CD4-positive, alpha-beta memory T cell (primary cell): ENCODE measurements at regions not wholly inside any gene's neighbourhood (a gene's known extent, or its start where the extent isn't known, plus 50 kb on each side); places are given as distances from the start of the nearest gene placed in this dataset.
"Not testable (repeated sequence)": the region's sequence is repeated elsewhere in the genome, so short reads cannot be mapped to it uniquely, and the experiment has no call there.

Experiments
- CTCF ChIA-PET: fragments of 350-600 bp; sonication (Branson Sonifier 250); formaldehyde crosslinking; loops from one replicate; lab custom pipeline; 2021; ENCODE audit warnings: inconsistent platforms; ENCODE audit not compliant: partially characterized antibody; lab: Charles Lee
- POLR2A ChIA-PET: fragments of 350-600 bp; sonication (Branson Sonifier 250); formaldehyde crosslinking; loops from one replicate; lab custom pipeline; 2021; ENCODE audit not compliant: partially characterized antibody; lab: Charles Lee
- DNase-seq, 5 donors: peaks; one replicate each; pipeline versions ENCODE4 v3.0.0 to v3.0.0-alpha.2; 2020 to 2022; ENCODE audit warnings: mixed read lengths in 1 of 5
- H3K27ac ChIP-seq: one replicate; pipeline ENCODE4 v1.7.0; 2013; ENCODE audit warnings: low read depth, low read length
- H3K27me3 ChIP-seq: 2 replicates; pipeline ENCODE4 v1.7.0; 2013; ENCODE audit warnings: mild to moderate bottlenecking, low read length, moderate library complexity; ENCODE audit not compliant: insufficient read depth
- H3K36me3 ChIP-seq: 2 replicates; pipeline ENCODE4 v1.7.0; 2013; ENCODE audit warnings: mild to moderate bottlenecking, low read length, moderate library complexity; ENCODE audit not compliant: insufficient read depth
- H3K4me1 ChIP-seq: 2 replicates; pipeline ENCODE4 v1.7.0; 2013; ENCODE audit warnings: mild to moderate bottlenecking, low read length, moderate library complexity; ENCODE audit not compliant: insufficient read depth
- H3K4me3 ChIP-seq, 2 donors: one replicate each; pipeline ENCODE4 v1.7.0; 2013; ENCODE audit warnings: low read length in 2 of 2, mild to moderate bottlenecking in 1 of 2
- H3K9me3 ChIP-seq, 2 donors: one replicate each; pipeline ENCODE4 v1.7.0; 2013; ENCODE audit warnings: low read length in 2 of 2, control low read depth in 1 of 2; ENCODE audit not compliant: control insufficient read depth in 1 of 2
- H3K27ac Mint-ChIP-seq, 7 donors: one replicate each; pipeline ENCODE4 v1.8.0; 2020 to 2021; ENCODE audit warnings: mixed read lengths in 7 of 7, mild to moderate bottlenecking in 6 of 7, inconsistent platforms in 3 of 7, moderate library complexity in 3 of 7
- H3K27me3 Mint-ChIP-seq, 2 donors: one replicate each; pipeline ENCODE4 v1.8.0; 2020 to 2021; ENCODE audit warnings: mixed read lengths in 2 of 2
- H3K36me3 Mint-ChIP-seq, 2 donors: one replicate each; pipeline ENCODE4 v1.8.0; 2020 to 2021; ENCODE audit warnings: mixed read lengths in 2 of 2, inconsistent platforms in 1 of 2, mild to moderate bottlenecking in 1 of 2
- H3K4me1 Mint-ChIP-seq, 4 donors: one replicate each; pipeline ENCODE4 v1.8.0; 2020 to 2021; ENCODE audit warnings: mixed read lengths in 4 of 4, mild to moderate bottlenecking in 1 of 4
- H3K4me3 Mint-ChIP-seq, 8 donors: one replicate each; pipeline ENCODE4 v1.8.0; 2020 to 2021; ENCODE audit warnings: mixed read lengths in 8 of 8, mild to moderate bottlenecking in 7 of 8, moderate library complexity in 6 of 8, inconsistent platforms in 3 of 8
- H3K9me3 Mint-ChIP-seq, 8 donors: one replicate each; pipeline ENCODE4 v1.8.0; 2020 to 2021; ENCODE audit warnings: mixed read lengths in 8 of 8, mild to moderate bottlenecking in 5 of 8, inconsistent platforms in 3 of 8, moderate library complexity in 1 of 8
- intact Hi-C: fragments of 100-400 bp; cut with micrococcal nuclease; formaldehyde crosslinking; loops from one replicate; pipeline ENCODE4 v1.15.1; 2023

DNA sequence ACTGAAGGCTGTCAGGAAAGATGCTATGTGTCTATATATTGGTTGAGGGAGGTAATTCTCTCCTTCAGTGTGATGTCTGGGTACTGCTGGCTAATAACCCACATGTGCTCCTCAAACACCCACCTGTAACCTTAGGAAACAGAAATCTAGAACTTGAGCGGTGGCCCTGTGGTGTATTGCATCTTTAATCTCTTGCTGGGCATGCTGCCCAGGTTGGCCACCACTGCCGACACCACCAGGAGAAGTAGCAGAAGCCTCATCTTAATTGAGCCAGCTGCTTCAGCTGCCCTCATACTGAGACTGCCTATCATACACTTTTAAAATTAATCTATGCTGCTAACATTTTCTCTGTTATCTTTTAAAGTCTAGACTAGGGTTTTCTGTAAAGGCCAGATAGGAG, 103.5 kb upstream of the C5orf63 start:
- H3K4me3 Mint-ChIP-seq, result no peak overlapping the region
- H3K9me3 Mint-ChIP-seq, result peaks cover 0 to 9% (median 3%) of the 10 kb centered on the region in 8 donors
- ChIA-PET POLR2A (no interaction called here), CTCF (no interaction called here)
- Histone ChIP-seq H3K36me3 (no peaks in the 10 kb centered on the region), H3K27me3 (no peaks in the 10 kb centered on the region), H3K9me3 (no peaks in the 10 kb centered on the region), H3K27ac (no peak overlapping the region), H3K4me3 (no peak overlapping the region), H3K4me1 (no peaks in the 10 kb centered on the region)
- H3K27me3 Mint-ChIP-seq, result peaks cover 12 to 15% of the 10 kb centered on the region in 2 donors
- intact Hi-C loops, result no loop called here
- DNase-seq, result no peak
- H3K36me3 Mint-ChIP-seq, result no peaks in the 10 kb centered on the region
- H3K4me1 Mint-ChIP-seq, result no peaks in the 10 kb centered on the region
- no peak overlapping the region for H3K27ac Mint-ChIP-seq

DNA sequence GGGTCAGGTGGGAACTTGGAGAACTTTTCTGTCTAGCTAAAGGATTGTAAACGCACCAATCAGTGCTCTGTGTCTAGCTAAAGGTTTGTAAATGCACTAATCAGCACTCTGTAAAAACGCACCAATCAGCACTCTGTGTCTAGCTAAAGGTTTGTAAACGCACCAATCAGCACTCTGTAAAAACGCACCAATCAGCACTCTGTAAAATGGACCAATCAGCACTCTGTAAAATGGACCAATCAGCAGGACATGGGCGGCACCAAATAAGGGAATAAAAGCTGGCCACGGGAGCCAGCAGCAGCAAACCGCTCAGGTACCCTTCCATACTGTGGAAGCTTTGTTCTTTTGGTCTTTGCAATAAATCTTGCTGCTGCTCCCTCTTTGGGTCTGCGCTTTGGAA, 108.0 kb upstream of the MEGF10 start:
- CTCF ChIA-PET, H3K9me3 Mint-ChIP-seq, DNase-seq, H3K4me3 Mint-ChIP-seq, H3K9me3 ChIP-seq, POLR2A ChIA-PET, H3K4me1 ChIP-seq, H3K27me3 ChIP-seq, H3K4me1 Mint-ChIP-seq, H3K4me3 ChIP-seq, H3K27ac ChIP-seq, intact Hi-C loops, H3K36me3 Mint-ChIP-seq, H3K36me3 ChIP-seq, H3K27ac Mint-ChIP-seq: not testable (repeated sequence)
- H3K27me3 Mint-ChIP-seq, result peaks cover 6 to 13% of the 10 kb centered on the region in 2 donors

DNA sequence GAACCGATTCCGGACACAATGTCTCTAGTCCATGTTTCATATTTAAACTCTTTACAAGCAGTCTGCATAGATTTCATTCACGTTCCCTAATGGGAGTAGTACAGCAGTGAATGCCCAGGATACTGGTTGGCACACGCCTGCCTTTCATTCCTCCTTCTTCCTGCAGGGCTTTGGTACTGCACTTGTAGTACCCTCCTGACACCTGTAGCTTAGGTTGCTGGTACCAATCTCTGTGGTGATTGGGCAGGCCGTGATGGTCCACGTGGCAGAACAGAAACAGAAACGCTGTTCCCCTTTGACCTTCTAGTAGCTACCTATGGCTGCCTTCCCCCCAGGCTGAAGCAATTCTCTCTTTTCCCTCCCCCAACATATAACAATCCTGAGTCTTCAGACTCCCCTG, 107.3 kb upstream of the MEGF10 start:
- POLR2A ChIA-PET, result no interaction called here
- DNase-seq, result no peak
- Histone ChIP-seq H3K36me3 (no peaks in the 10 kb centered on the region), H3K4me1 (no peaks in the 10 kb centered on the region), H3K27me3 (no peaks in the 10 kb centered on the region), H3K9me3 (no peaks in the 10 kb centered on the region), H3K4me3 (no peak overlapping the region), H3K27ac (no peak overlapping the region)
- Mint-ChIP-seq H3K4me1 (no peaks in the 10 kb centered on the region), H3K27ac (no peak overlapping the region), H3K9me3 (no peaks in the 10 kb centered on the region), H3K4me3 (no peak overlapping the region), H3K36me3 (no peaks in the 10 kb centered on the region), H3K27me3 (peaks cover 6 to 13% of the 10 kb centered on the region in 2 donors)
- intact Hi-C loops, result no loop called here
- CTCF ChIA-PET, result no interaction called here

DNA sequence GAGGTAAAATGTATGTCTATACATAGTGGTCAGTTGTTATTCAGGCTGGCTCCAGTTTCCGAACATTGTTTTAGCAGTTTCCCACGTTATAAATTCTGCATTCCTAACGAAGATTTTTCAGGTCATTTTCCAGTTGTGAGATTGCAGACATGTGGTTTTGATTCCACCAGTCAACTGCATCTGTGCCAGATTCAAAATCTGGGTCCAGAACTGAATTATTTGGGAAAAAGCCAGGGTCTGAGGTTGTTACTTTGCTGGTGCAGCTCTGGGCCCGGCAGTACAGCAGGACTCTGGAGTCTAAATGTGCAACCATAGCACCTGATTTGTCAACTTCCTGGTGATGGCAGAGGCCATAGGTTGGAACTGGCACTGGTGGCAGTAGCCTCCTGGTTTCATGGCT, 105.7 kb upstream of the MEGF10 start:
- no peak for DNase-seq
- H3K4me1 Mint-ChIP-seq, result no peaks in the 10 kb centered on the region
- no peak overlapping the region for H3K4me3 Mint-ChIP-seq
- H3K27ac Mint-ChIP-seq, result no peak overlapping the region
- Histone ChIP-seq H3K9me3 (no peaks in the 10 kb centered on the region), H3K27ac (no peak overlapping the region), H3K4me1 (no peaks in the 10 kb centered on the region), H3K4me3 (no peak overlapping the region), H3K36me3 (no peaks in the 10 kb centered on the region), H3K27me3 (no peaks in the 10 kb centered on the region)
- intact Hi-C loops, result no loop called here
- ChIA-PET CTCF (no interaction called here), POLR2A (no interaction called here)
- no peaks in the 10 kb centered on the region for H3K9me3 Mint-ChIP-seq
- H3K27me3 Mint-ChIP-seq, result peaks cover 6 to 11% of the 10 kb centered on the region in 2 donors
- no peaks in the 10 kb centered on the region for H3K36me3 Mint-ChIP-seq

DNA sequence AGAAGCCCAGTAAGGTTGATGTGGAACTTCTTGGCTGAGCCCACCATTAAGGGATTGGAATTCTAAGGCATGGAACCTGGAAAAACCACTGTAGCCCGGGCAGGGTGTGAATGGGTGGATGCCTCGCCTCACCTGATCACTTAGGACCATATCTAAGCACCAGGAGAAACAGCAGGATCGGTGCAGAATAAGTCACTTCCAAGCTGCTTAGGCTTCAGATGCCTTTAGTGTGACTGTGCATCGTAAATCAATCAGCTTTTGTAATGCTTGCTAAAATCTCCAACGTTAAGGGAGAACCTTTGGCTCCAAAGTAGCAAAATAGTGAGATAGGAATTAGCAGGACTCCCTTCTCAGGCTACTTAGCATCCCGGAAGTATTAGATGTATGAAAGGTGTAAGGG, 103.9 kb upstream of the MEGF10 start:
- Histone ChIP-seq H3K36me3 (no peaks in the 10 kb centered on the region), H3K9me3 (no peaks in the 10 kb centered on the region), H3K4me1 (no peaks in the 10 kb centered on the region), H3K4me3 (no peak overlapping the region), H3K27me3 (no peaks in the 10 kb centered on the region), H3K27ac (no peak overlapping the region)
- intact Hi-C loops, result no loop called here
- Mint-ChIP-seq H3K4me1 (no peaks in the 10 kb centered on the region), H3K36me3 (no peaks in the 10 kb centered on the region), H3K27me3 (peaks cover 4 to 12% of the 10 kb centered on the region in 2 donors), H3K9me3 (no peaks in the 10 kb centered on the region), H3K4me3 (no peak overlapping the region), H3K27ac (no peak overlapping the region)
- ChIA-PET CTCF (no interaction called here), POLR2A (no interaction called here)
- DNase-seq, result no peak

DNA sequence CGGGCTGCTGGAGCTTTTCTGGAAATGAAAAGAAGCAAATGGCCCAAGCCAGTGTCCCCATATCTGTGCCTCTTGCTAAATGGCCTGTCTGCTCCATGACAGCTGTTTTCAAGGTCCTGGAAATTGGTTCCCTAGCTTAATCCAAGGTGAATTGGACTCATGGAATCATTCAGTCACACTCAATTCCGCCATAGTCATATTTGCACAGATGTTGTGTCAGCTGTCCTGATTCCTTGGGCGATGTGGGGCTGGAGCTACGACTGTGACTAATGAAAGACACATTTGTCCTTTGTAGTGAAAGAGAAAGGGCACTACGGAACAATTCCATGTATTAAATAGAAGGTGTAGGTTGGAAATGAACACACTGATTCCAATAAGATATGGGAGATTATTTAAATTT, 102.9 kb upstream of the MEGF10 start:
- intact Hi-C loops, result no loop called here

DNA sequence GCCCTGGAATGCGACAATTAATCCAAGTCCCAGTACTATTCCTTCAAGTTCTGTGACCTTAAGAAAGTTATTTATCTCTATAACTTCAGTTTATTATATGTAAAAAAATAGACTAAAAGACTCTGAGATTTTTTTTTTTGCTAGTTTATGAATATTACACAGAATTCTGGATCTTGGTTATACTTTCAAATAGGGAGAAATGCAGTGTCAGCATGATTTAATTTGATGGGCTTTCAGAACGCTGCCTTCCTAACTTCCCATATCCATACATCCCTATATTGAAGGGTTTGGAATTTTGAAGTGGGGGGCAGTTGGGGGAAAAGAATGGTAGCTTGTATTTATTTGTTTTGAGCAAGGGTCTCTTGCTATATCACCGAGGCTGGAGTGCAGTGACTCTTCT, 98.4 kb upstream of the MEGF10 start:
- Histone ChIP-seq H3K4me1 (no peaks in the 10 kb centered on the region), H3K9me3 (no peaks in the 10 kb centered on the region), H3K4me3 (no peak overlapping the region), H3K36me3 (no peaks in the 10 kb centered on the region), H3K27me3 (no peaks in the 10 kb centered on the region), H3K27ac (no peak overlapping the region)
- no peaks in the 10 kb centered on the region for H3K4me1 Mint-ChIP-seq
- intact Hi-C loops, result no loop called here
- no peak for DNase-seq
- no peak overlapping the region for H3K4me3 Mint-ChIP-seq
- H3K27me3 Mint-ChIP-seq, result peaks cover 16 to 22% of the 10 kb centered on the region in 2 donors
- H3K9me3 Mint-ChIP-seq, result peaks cover 0 to 4% (median 0%) of the 10 kb centered on the region in 8 donors
- no peaks in the 10 kb centered on the region for H3K36me3 Mint-ChIP-seq
- CTCF ChIA-PET, result no interaction called here
- no peak overlapping the region for H3K27ac Mint-ChIP-seq
- POLR2A ChIA-PET, result no interaction called here

More for the DNA sequence above, 102.9 kb upstream of the MEGF10 start:
- no peak overlapping the region for H3K27ac ChIP-seq
- H3K9me3 Mint-ChIP-seq, result no peaks in the 10 kb centered on the region
- CTCF ChIA-PET, result no interaction called here
- H3K27me3 ChIP-seq, result no peaks in the 10 kb centered on the region
- H3K36me3 ChIP-seq, result no peaks in the 10 kb centered on the region
- H3K9me3 ChIP-seq, result no peaks in the 10 kb centered on the region
- no peak for DNase-seq
- no peak overlapping the region for H3K4me3 Mint-ChIP-seq
- no peaks in the 10 kb centered on the region for H3K36me3 Mint-ChIP-seq
- H3K4me1 ChIP-seq, result no peaks in the 10 kb centered on the region
- POLR2A ChIA-PET, result interaction anchor here (0.5 kb wide), 1 partner anchor 787 kb away, joined by 3 read pairs; no protein-coding TSS in a partner anchor
- no peak overlapping the region for H3K4me3 ChIP-seq
- peaks cover 6 to 13% of the 10 kb centered on the region in 2 donors for H3K27me3 Mint-ChIP-seq
- H3K4me1 Mint-ChIP-seq, result no peaks in the 10 kb centered on the region
- no peak overlapping the region for H3K27ac Mint-ChIP-seq

DNA sequence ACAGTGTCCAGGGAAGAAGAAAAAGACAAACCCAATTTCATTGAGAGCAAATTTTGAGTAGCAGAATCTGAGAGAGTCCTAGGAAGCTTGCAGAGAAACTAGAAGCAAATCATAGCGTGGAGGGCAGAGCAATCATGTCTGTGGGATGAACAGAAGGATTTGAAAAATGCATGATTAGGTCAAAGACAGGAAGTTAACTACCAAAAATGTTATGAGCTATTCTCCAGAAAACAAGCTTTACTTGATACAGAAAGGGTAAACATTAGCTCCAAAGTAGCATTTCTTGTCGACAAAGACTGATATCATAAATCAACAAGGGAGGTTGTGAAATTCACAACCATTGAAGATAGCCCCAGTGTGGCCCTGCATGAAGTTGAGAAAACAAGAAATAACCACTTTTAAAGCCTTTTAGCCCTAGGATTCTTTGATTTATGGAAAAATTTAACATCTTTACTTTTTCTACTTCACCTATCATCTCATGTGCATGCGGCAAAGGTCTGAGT, 97.7 kb upstream of the MEGF10 start:
- POLR2A ChIA-PET, result no interaction called here
- Histone ChIP-seq H3K4me3 (no peak overlapping the region), H3K9me3 (no peaks in the 10 kb centered on the region), H3K27ac (no peak overlapping the region), H3K27me3 (no peaks in the 10 kb centered on the region), H3K36me3 (no peaks in the 10 kb centered on the region), H3K4me1 (no peaks in the 10 kb centered on the region)
- CTCF ChIA-PET, result no interaction called here
- Mint-ChIP-seq H3K27ac (no peak overlapping the region), H3K4me3 (no peak overlapping the region), H3K4me1 (no peaks in the 10 kb centered on the region), H3K36me3 (no peaks in the 10 kb centered on the region), H3K9me3 (peaks cover 0 to 4% (median 0%) of the 10 kb centered on the region in 8 donors), H3K27me3 (peaks cover 16 to 24% of the 10 kb centered on the region in 2 donors)
- no peak for DNase-seq
- intact Hi-C loops, result no loop called here
